Activated gamma-delta T cell treated with Interleukin-2 at 50 U/mL for 16 hours (primary cell): ENCODE measurements at regions not wholly inside any gene's neighbourhood (a gene's known extent, or its start where the extent isn't known, plus 50 kb on each side); places are given as distances from the start of the nearest gene placed in this dataset.

Experiments used
- DNase-seq: peaks from one replicate; pipeline ENCODE4 v3.0.0-alpha.2; 2020

DNA sequence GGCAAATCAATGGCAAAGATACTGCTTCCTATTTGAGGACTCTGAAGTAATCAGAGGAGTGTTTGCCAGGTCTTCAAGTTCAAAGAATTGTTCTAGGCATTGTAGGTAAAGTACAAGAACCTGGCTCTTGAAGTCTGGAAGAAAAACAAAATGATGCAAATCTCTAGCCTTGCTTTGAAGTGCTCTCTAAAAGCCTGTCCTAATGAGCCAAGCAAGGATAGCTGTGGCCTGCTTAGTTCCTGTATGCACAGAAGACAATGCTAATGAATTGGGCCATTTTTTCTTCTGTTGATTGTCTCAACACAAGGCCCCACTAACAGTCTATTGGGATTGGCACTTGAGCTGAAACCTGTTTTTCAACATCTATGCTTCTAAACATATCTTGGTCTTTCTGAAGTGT, 165.0 kb upstream of the POU3F2 start:
- DNase-seq, result no peak

DNA sequence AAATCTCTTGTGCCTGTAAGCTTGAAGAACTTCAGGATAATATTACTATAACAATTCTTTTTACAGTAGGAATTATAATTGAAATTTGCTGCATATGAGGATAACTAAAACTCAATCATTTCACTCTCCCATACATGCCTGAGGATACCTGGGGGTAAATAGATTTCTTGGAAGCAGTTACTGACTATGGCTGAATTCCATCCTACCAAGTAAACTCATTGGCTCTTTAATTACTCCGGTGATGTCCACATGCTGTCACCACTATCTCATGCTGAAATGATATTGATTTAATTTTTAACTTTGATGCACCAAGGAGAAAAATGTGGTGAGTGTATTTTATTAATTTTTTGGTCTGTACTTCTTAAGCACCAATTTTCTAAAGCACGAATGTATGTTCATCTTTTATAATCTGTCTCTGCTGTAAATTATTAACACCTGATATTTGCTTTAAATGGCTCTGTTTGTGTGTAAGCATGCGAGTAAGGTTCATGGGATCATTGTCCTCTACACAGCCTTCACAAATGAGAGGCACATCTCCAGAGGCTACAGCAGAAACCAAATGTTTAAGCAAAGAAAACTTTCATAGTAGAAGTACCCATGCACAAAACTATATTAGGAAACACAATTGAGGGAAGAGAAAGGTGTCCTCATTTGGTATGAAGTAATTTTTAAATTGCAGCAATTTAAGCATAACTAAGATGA, 164.2 kb upstream of the POU3F2 start:
- DNase-seq, result no peak

DNA sequence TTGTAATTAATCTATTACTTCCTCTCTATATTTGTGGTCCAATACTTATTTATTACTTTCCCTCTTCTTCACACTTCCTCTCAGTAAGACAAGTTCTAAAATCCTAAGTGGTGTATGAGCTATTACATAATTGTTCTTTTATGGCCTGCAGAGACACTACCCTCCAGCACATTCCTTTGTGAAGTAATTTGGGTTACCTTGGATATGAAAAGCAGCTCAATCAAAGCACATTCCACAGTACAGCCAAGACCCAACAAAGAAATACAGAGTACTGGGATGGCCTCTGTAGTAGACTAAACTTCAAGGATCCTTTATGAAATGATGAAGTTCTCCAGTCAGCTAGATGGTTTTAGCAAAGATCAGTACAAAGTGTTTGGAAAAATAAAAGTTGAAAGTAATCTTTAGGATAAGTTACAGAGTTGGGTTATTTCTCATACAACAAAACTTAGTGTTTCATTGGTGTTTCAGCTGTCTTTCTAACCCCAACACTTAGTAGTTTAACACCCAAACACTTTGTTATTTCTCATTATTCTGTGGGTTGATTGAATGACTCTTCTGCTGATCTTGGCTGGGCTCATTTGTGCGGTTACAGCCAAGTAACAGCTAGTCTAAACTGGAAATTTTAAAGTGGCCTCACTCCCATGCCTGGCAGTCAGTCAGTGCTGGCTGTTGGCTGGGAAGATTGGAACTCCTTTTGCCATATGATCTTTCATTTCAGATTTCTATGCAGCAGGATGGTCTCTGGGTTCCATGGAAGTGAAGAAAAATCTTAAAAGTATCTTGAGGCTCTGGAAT, 161.5 kb upstream of the POU3F2 start:
- no peak for DNase-seq

DNA sequence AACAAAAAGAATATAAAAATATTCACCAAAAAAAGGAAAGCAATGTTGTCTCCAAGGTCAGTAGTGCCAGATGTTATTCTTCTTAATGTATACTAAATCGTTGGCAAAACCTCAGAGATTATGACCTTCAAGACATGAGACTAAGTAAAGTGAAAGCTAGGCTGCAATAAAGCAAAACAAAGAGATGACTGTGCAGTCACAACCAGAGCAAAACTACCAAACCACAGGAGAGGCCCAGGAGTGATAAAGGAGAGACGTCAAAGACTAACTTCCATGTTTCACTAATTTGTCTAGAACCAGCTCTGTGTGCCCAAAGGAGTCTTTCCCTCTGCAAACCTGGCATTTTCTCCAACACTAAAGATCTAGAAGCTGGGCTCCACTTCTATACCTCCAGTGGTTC, 155.9 kb upstream of the POU3F2 start:
- DNase-seq, result no peak

DNA sequence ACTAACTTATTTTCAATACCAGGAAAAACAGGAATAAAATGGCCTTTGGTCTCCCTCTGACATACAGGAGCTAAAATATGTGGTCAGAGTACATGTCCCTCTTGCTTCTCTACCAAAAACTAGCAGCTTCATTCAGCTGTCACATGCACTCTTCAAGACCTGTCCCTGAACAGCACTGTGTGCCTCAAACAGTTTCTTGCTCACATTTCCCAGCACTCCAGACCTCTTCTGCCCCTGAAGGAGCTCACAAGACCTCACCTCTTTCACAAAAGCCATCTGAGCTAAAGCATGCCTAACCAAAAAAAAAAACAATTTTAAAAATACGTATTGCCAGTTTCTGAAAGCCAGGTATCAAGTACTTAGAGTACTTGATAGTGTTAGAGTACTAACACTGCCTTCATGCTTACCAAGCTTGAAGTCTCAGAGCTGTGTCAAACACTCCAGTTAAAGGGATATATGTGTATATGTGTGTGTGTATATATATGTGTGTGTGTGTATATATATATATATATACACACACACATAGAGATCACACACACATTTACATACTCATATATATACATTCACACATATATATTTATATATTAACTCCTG, 148.3 kb upstream of the POU3F2 start:
- DNase-seq, result no peak

DNA sequence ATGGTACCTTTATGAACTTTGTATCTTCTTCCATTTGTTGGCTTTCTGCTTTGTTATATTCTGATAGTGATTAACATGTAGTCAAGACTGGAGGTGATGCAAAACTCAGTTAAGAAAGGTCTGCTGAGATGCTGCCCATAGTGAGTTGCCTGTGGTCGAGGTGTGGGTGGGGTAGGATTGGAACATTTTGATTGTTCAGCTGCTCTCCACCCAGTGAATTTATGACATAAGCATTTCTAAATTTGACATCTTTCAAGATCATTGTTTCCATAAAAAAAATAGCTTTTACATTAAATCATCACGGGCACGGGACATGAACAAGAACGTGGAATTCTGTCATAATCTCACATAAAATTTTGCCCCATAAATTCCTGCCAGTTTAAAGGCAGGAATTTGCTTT, 146.6 kb upstream of the POU3F2 start:
- DNase-seq, result no peak

DNA sequence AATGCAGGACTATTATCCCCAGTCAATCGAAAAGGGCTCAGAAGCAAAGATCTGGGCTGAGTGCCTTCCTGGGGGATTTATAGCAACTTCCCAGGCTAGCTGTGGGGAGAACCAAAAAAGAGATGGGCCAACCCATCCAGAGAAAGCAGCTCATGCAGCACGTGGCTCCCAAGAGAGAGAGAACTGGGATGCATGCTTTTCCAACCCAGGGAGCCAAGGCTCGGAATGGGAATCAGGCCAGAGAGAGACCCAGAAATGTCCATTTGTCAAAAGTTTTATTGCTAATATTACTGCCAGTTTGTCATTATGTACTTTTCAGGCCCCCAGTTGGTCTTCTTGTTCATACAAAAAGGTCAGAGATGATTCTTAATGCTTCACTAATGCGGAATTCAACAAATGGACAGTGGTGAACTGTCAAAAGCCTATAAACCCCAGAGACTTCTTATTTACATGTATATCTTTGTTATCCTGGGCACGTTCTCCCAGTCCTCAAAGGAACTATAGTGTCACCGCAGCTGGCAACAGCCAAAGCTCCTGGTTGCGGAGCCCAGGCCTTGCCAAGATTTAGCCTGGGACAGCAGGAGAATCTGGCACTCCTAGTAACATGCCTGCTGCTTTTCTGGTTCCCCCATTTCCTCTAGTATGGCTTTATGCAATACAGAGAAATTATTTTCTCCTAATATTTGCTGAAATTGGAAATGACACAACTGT, 139.1 kb upstream of the POU3F2 start:
- no peak for DNase-seq

DNA sequence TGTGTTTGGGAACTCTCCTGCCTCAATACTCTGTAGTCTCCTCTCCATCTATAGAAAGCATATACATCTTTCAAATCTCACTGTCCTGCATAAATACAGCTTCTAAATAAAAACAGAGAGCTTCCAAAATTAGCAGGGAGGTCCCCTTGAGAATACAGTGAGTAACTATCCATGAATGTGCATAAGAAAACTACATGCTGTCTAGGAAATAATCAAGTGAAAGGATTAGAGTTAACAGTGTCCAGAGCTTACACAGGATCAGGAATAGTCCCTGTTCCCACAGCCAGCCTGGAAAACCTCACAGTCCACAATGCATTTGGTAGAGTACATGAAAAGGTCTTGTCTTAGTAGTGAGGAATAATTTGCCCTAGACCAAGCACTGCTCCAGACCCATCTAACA, 123.0 kb upstream of the POU3F2 start:
- DNase-seq, result no peak

DNA sequence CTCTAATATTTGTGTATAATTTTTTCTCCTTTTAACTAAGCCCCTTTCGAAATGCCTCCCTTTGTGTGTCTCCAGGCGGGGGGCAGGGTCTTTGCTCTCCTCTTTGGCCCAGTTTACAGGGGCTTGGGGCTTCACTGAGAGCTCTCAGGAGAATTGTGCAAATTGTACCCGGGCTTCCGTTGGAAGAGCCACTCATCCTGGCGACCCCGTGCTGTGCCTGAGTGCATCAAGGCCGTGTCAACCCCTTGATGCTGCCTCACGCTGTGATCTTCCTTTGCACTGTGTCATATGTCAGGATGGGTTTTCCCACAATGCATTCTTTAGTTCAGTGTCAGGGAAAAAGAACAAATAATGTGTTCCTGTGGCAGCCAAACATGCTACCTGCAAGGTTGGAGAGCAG, 118.0 kb upstream of the POU3F2 start:
- no peak for DNase-seq

DNA sequence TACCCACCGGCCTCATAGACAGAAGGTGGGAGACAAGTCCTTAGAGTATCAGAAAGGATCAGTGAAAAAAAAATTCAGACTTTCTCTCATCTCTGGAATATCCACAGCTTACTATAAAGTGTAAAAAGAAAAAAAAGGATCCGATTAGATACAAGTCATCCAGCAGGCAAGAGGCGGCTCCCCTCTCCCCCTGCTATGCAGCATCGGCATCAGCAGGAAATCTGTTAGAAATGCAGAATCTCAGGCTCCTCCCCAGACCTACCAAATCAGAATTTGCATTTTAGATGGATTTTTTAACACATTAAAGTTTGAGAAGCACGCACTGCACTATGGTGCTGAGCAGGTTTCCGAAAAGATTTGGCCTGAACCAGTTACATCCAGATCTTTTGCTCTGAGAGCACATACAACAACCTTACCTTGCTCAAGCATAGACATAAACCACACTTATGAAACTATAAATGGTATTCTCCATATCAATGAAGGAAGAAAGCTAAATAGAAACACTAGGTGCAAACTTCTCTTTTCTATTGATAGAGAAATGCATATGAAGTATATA, 117.0 kb upstream of the POU3F2 start:
- no peak for DNase-seq

DNA sequence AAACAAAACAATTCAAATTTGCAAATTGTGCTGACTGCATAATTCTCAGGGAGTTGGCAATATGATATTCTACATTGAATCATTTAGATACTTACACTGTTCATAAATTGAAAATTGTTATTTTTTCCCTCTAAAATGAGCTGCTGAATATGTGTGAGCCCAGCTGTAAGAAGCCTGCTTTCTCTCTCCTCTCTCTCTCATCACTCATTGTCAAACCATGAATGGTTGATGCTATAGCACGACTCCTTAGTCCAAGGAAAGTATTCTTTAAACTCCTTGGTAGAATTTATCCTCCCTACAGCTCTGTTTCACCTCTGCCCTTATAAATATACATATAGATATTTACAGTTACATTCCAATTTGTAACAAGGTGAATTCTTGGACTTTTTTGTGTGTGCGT, 116.4 kb upstream of the POU3F2 start:
- no peak for DNase-seq

DNA sequence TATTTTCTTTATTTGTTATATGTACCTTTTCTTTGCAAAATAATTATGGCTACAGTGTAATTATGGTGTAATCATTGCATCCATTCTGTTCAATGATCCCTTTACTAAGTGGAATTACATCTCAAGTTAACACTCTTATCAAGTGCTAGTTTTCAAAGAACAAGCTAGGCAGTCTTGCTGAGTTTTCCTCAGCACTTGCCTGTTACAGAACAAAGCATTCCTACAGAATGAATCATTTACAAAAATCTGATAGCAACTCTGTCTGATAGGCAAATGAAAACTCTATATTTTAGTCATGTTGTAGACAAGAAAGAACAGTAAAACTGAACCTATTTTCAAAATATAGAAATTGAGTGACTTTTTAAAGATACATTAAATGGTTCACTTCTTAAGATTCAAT, 109.8 kb upstream of the POU3F2 start:
- no peak for DNase-seq

DNA sequence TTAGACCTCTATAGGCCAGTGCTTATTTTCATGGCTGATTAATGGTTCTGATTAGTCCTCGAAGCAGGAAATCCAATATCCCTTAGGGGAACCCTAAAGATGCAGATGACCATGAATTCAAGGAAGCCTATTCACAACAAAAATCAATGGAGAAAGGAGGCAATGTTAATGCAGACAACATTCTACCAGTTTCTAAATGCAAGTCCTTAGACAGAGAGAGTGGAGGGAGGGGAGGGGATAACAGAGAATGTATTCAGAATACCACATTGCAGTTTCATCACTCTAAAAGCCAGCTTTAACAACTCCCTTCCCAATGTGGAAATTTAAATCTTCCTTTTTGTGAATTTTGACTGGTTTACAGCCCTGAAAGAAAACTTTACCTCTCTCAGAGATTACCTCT, 87.1 kb upstream of the POU3F2 start:
- no peak for DNase-seq

DNA sequence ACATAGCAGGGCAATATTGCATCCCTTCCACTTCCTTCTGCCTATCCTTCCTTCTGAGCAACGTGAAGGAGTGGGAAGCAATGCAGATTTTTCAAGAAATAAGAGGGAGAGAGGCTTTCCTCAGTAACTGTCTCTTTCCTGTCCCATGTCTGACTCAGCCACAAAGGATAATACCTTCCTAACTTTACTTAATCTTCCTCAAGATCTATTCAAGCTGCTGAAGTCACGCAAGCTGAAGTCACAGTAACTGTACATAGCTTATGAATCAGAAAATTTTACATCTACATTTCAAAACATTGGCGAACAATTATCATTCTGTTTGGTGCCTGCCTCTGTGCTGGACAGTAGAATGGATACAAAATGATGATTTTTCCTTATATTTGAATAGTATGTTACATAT, 86.4 kb upstream of the POU3F2 start:
- no peak for DNase-seq

DNA sequence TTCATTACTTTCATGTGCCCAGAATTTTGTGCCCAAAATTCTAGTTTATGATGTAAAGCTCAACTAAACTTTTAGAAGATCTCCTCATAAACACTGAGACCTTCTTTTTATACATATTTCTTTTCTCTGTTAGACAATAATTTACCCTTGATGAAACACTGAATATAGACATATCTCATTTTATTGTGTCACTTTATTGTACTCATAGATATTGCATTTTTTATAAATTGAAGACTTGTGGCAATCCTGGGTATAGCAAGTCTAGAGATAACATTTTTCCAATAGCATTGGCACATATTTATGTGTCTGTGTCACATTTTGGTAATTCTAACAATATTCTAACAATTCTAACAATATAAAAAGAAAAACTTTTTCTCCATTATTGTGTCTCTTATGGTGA, 74.9 kb upstream of the POU3F2 start:
- no peak for DNase-seq

DNA sequence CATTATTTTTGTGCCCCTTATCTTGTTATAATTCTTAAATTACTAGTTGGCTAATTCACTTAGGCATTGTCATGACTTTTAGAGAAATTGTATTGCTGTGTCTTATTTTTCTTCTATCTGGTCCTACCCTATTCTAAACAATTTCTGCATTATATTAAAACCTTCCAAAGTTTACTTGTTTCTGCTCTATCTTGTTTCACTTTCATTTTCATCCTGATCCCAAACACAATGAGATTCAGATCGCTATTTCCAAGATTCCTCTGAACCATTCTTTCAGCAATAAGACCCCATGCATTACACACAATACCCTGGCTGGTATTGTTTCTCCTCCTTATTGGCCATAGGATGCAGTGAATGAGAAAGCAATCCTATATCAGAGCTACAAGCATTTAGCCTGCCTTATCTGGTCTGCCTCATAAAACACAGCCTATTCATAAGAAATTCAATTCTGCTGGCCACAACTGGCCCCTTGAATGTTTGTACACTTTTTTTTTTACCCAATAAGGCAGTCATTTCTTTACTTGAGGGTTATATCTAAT, 69.9 kb upstream of the POU3F2 start:
- no peak for DNase-seq

DNA sequence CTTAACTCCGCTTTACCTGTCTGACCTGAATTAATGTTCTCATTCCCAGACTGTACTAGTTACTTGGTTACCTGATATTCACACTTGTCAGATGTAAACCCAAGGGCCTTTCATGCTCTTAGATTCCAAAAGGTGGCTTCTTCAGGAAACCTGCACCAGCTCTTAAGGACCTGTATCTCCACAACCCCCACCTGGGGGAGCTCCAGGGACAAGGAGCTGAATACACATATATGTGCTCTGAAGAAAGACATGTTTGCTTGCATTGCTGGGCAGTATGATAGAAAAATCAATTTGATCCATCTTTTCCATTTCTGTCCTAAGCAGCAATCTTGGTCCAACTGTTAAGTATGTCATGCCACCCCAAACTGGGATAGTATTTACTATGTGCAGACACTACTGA, 64.8 kb upstream of the POU3F2 start:
- no peak for DNase-seq

DNA sequence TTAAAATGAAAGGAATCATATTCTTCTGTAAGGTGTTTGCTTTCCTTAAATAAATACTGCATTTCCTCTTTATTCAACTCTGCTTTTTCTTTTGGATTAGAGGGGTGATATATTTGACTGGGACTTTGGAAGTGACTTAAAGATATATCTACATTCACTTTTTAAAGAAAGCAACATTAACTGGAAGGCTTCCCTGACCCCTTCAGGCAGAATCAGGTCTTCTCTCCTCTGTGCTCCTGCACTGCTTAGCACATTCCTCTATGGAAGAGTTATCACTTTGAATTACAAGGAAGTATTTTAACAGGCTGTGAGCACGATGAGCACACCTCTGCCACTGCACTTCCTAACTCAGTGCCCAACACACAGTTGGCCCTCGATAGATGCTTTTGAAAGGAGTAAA, 59.2 kb upstream of the POU3F2 start:
- DNase-seq, result no peak

DNA sequence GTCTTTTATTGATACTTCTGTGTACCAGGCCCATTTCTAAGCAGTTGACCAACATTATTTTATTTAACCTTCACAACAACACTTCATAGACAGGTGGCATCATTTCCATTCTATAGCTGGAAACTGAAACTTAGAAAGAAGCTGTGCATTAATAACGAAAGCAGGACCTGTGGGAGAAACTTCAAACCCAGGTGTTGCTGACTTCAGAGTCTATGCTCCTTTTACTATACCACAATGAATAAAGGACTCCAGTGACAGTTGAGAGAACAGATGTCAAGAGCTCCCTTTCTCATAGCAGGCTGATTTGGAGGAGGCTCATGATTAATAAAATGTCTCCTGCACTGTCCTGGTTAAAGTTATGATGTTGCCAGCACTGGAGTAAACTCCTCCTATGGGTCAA, 56.6 kb upstream of the POU3F2 start:
- no peak for DNase-seq

DNA sequence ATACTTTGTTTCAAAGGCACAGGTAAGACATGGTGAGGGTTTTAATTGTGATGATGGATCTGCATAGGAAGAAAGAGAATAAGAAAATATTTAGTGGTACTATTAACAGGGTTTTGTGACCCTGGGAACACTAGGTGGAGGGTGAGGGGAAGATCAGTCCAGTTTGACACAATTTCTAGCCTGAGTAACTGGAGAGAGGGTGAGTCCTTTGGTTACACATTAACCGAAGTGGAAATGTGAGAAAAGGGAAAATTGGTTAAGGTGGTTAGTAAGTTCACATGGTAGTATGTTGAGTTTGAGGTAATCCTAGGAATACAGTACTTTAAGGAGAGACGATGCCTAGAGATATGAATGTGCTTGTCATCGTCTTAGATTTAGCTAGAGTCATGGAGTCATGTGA, 54.8 kb upstream of the POU3F2 start:
- DNase-seq, result no peak

DNA sequence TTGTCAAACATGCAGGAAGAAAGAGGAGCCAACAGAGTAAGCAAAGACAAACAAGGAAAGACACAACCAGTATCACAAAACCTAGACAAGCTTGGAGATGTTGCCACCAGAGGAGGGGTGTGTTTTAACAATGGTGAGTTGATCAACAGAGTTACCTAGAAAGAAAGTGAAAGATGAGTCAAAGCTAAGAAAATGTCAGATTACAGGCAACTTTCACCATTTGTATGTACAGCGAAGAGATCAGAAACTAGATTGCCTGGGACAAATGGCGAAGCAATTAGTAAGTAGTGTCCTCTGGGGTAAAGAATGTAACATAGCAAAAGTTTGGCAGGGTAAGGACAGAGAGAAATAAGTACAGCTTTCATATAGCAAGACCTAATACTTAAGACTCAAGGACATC, 51.6 kb upstream of the POU3F2 start:
- no peak for DNase-seq

DNA sequence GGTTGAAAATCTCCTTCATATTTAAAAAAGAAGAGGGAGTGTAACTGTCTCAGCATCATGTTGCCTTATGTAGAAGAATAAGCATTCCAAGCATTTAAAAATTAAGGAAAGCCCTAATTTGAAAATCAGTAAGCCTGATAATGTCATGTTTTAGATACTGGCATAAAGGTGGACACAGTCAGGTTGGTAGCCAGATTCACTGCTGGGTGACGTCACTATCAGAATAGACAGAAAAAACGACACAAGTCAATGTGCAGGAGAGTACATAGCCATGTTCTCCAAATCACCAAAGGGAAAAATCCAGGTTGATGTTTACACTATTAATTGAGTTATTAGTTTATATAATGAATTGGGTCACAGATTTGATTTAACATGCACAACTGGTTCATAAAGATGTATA, 50.8 kb upstream of the POU3F2 start:
- DNase-seq, result no peak
